Stomach (tissue), 8 donors: ENCODE measurements at regions not wholly inside any gene's neighbourhood (a gene's known extent, or its start where the extent isn't known, plus 50 kb on each side); places are given as distances from the start of the nearest gene placed in this dataset.

Source experiments
- DNase-seq, 2 donors: peaks; one replicate each; pipeline versions ENCODE4 v3.0.0 to v3.0.0-alpha.2; 2013 to 2019
- H3K27ac ChIP-seq, 5 donors: fragments of 200-600 bp in 4 of 5; sonication (generic) in 4 of 5; one replicate each; pipeline ENCODE4 v1.5.1; 2013 to 2019; ENCODE audit warnings: mild to moderate bottlenecking in 1 of 5, moderate library complexity in 1 of 5
- H3K27me3 ChIP-seq, 3 donors: fragments of 200-600 bp; sonication (generic); one replicate each; pipeline ENCODE4 v1.5.1; 2017 to 2019; ENCODE audit warnings: mixed run types in 1 of 3
- H3K36me3 ChIP-seq, 4 donors: fragments of 200-600 bp; sonication (generic); 1 replicate in 3 of 4; 2 replicates in 1 of 4; pipeline ENCODE4 v1.5.1; 2016 to 2019
- H3K4me1 ChIP-seq, 4 donors: fragments of 200-600 bp; sonication (generic); one replicate each; pipeline ENCODE4 v1.5.1; 2016 to 2019
- H3K4me3 ChIP-seq, 4 donors: fragments of 200-600 bp; sonication (generic) in 3 of 4; one replicate each; pipeline ENCODE4 v1.5.1; 2016 to 2019; ENCODE audit warnings: mild to moderate bottlenecking in 1 of 4
- H3K9me3 ChIP-seq, 4 donors: fragments of 200-600 bp; sonication (generic); one replicate each; pipeline ENCODE4 v1.5.1; 2016 to 2019
- CTCF ChIP-seq, 7 experiments: fragments of 450-650 bp in 4 of 7; fragments of 200-600 bp in 3 of 7; sonication (generic) in 3 of 7; IDR thresholded peaks; one replicate each; pipeline ENCODE4 v1.5.1; 2016 to 2019; ENCODE audit warnings: antibody characterized with exemption in 7 of 7, control low read depth in 2 of 7, mild to moderate bottlenecking in 1 of 7
- EP300 ChIP-seq: sonication (generic); formaldehyde crosslinking; IDR thresholded peaks from one replicate; pipeline ENCODE4 v1.6.1; 2017; ENCODE audit warnings: antibody characterized with exemption
- POLR2A ChIP-seq, 4 donors: fragments of 450-650 bp; IDR thresholded peaks; one replicate each; pipeline ENCODE4 v1.6.1; 2016; ENCODE audit warnings: antibody characterized with exemption in 4 of 4, control low read depth in 2 of 4, mild to moderate bottlenecking in 1 of 4, moderate library complexity in 1 of 4
- POLR2AphosphoS5 ChIP-seq, 3 donors: sonication (generic); formaldehyde crosslinking; IDR thresholded peaks; one replicate each; pipeline ENCODE4 v1.6.1; 2016; ENCODE audit warnings: antibody characterized with exemption in 3 of 3
- WGBS, 5 donors: extraction: QIAGEN DNeasy Blood & Tissue Kit in 3 of 5; methylation state at CpG; one replicate each; pipeline versions ENCODE4 v1.1.5 to v1.1.7; 2013 to 2018; 5-methylcytosine and 5-hydroxymethylcytosine counted together
- intact Hi-C: fragments of 100-400 bp; cut with DNase I; formaldehyde crosslinking; loops from one replicate; pipeline ENCODE4 v1.15.1; 2023; ENCODE audit warnings: low total_unique reads
- donor health status: healthy with polysubstance abuse.
- donor health status: Bipolar disorder and iron deficiency.
- donor health status: healthy.

- Histone ChIP-seq H3K36me3 (no peaks in the 10 kb centered on the region), H3K27me3 (no peaks in the 10 kb centered on the region), H3K4me3 (no peak overlapping the region), H3K27ac (no peak overlapping the region), H3K4me1 (no peaks in the 10 kb centered on the region), H3K9me3 (no peaks in the 10 kb centered on the region)
- TF ChIP-seq POLR2A (IDR thresholded peaks at IDR 0.05) (no peak), CTCF (IDR thresholded peaks at IDR 0.05) (no peak), POLR2AphosphoS5 (IDR thresholded peaks at IDR 0.05) (no peak), EP300 (no peak)
- intact Hi-C loops = no loop called here
- 35 to 71% (median 37%) methylated on average over 2 of the region's 2 CpGs for WGBS, 5 donors
- DNase-seq = no peak
Measured at GRCh38 chr14:97705107-97705506, 907.9 kb downstream of the VRK1 start.

DNA sequence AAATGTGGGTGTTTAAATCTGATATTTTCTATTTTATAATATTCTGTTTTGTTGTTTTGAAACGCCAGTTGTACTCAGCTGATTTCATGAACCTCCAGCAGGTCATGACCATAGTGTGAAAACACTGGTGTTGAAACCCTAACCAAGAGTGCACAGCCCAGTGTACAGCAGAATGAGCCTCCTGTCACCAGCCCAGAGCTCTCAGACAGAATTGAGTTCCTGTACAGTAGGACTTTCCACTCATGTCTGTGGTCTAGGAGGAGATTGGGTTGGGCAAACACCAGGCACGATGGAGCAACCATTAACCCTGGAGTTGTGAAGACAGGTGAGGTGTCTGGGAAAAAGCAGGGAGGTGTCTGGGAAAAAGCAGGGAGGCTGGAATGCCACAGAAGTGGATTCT is 908.8 kb downstream of the VRK1 start:
- WGBS, 5 donors = 43 to 61% (median 52%) methylated on average over 2 of the region's 2 CpGs
- no peak for TF ChIP-seq EP300
- no peak for TF ChIP-seq POLR2A (IDR thresholded peaks at IDR 0.05)
- no peak for TF ChIP-seq CTCF (IDR thresholded peaks at IDR 0.05)
- no peak for TF ChIP-seq POLR2AphosphoS5 (IDR thresholded peaks at IDR 0.05)
- intact Hi-C loops = no loop called here

GRCh38 chr14:97706819-97707218 is 909.6 kb downstream of the VRK1 start:
- no peak for DNase-seq
- Histone ChIP-seq H3K27me3 (no peaks in the 10 kb centered on the region), H3K36me3 (no peaks in the 10 kb centered on the region), H3K4me3 (no peak overlapping the region), H3K27ac (peak overlapping the region in 1 of 5 donors; percentile 18), H3K4me1 (no peaks in the 10 kb centered on the region), H3K9me3 (no peaks in the 10 kb centered on the region)
- WGBS, 5 donors = 56 to 75% (median 61%) methylated on average over 2 of the region's 2 CpGs
- TF ChIP-seq EP300 = no peak
- TF ChIP-seq CTCF (IDR thresholded peaks at IDR 0.05) = no peak
- TF ChIP-seq POLR2A (IDR thresholded peaks at IDR 0.05) = no peak
- TF ChIP-seq POLR2AphosphoS5 (IDR thresholded peaks at IDR 0.05) = no peak
- intact Hi-C loops = no loop called here

More for the DNA sequence above, 908.8 kb downstream of the VRK1 start:
- no peak overlapping the region for H3K4me3 ChIP-seq
- H3K36me3 ChIP-seq = no peaks in the 10 kb centered on the region
- peak overlapping the region in 2 of 5 donors; percentile 14 to 18 for H3K27ac ChIP-seq
- H3K4me1 ChIP-seq = no peaks in the 10 kb centered on the region
- H3K9me3 ChIP-seq = no peaks in the 10 kb centered on the region
- no peaks in the 10 kb centered on the region for H3K27me3 ChIP-seq
- DNase-seq = no peak

GRCh38 chr14:97707603-97708002 is 910.4 kb downstream of the VRK1 start:
- no peak for DNase-seq
- Histone ChIP-seq H3K4me1 (no peaks in the 10 kb centered on the region), H3K27me3 (no peaks in the 10 kb centered on the region), H3K36me3 (no peaks in the 10 kb centered on the region), H3K4me3 (no peak overlapping the region), H3K27ac (no peak overlapping the region), H3K9me3 (no peaks in the 10 kb centered on the region)
- intact Hi-C loops = no loop called here
- 52 to 66% (median 57%) methylated on average over 6 of the region's 6 CpGs for WGBS, 5 donors
- TF ChIP-seq CTCF (IDR thresholded peaks at IDR 0.05) = no peak
- no peak for TF ChIP-seq EP300
- no peak for TF ChIP-seq POLR2AphosphoS5 (IDR thresholded peaks at IDR 0.05)
- no peak for TF ChIP-seq POLR2A (IDR thresholded peaks at IDR 0.05)
